ENCODE measurements at regions not wholly inside any gene's neighbourhood (a gene's known extent, or its start where the extent isn't known, plus 50 kb on each side); places are given as distances from the start of the nearest gene placed in this dataset.

GRCh38 chrX:140389331-140389730, 115.5 kb downstream of the SOX3 start:
- TF ChIP-seq TCF7L2 (IDR thresholded peaks at IDR 0.05; ENCODE audit: low read depth, low read length) (no peak), CTCF (IDR thresholded peaks at IDR 0.05) (no peak), SIN3A (IDR thresholded peaks at IDR 0.05; ENCODE audit: borderline replicate concordance, insufficient read depth, low read depth, low read length) (no peak), REST (IDR thresholded peaks at IDR 0.05; ENCODE audit: insufficient read depth in 1 of 2, low read depth in 2 of 2, low read length in 1 of 2) (no peak), POLR2AphosphoS5 (IDR thresholded peaks at IDR 0.05; ENCODE audit: low read depth, low read length) (no peak)
- H3K36me3 ChIP-seq (ENCODE audit: control insufficient read depth, insufficient read depth, low read length) = no peaks in the 10 kb centered on the region
- POLR2A ChIA-PET = no interaction called here
- in situ Hi-C loops (cut with HindIII; ENCODE audit: low pct_unique_long_range_greater_than_20kb, low sequenced_read_pairs) (no loop called here), intact Hi-C loops (cut with micrococcal nuclease; ENCODE audit: unreplicated experiment) (no loop called here)
- no peak for ATAC-seq
- BruUV-seq (replicated peaks) = no TSS peak
- DNase-seq (ENCODE audit: low read depth, low spot score) = no peak
- no peak overlapping the region for H3K4me3 ChIP-seq (ENCODE audit: low read depth in 2 of 2, low read length in 2 of 2)
- H3K27ac ChIP-seq (ENCODE audit: low read length) = no peak overlapping the region
- H3K4me1 ChIP-seq (ENCODE audit: control insufficient read depth, insufficient read depth, low read length) = no peaks in the 10 kb centered on the region
- no peaks in the 10 kb centered on the region for H3K9me3 ChIP-seq (ENCODE audit: control insufficient read depth, insufficient read depth, low read depth, low read length)
- no peaks in the 10 kb centered on the region for H3K27me3 ChIP-seq (ENCODE audit: control insufficient read depth, insufficient read depth, low read length)
- CTCF ChIA-PET = no interaction called here

- H3K4me3 ChIP-seq (ENCODE audit: low read depth in 2 of 2, low read length in 2 of 2) = no peak overlapping the region
- no peaks in the 10 kb centered on the region for H3K27me3 ChIP-seq (ENCODE audit: control insufficient read depth, insufficient read depth, low read length)
- no TSS peak for BruUV-seq (replicated peaks)
- DNase-seq (ENCODE audit: low read depth, low spot score) (no peak), ATAC-seq (no peak)
- H3K36me3 ChIP-seq (ENCODE audit: control insufficient read depth, insufficient read depth, low read length) = no peaks in the 10 kb centered on the region
- in situ Hi-C loops (cut with HindIII; ENCODE audit: low pct_unique_long_range_greater_than_20kb, low sequenced_read_pairs) = no loop called here
- H3K9me3 ChIP-seq (ENCODE audit: control insufficient read depth, insufficient read depth, low read depth, low read length) = no peaks in the 10 kb centered on the region
- POLR2A ChIA-PET = no interaction called here
- CTCF ChIA-PET = interaction anchor here (0.7 kb wide), 1 partner anchor 832 kb away, joined by 3 read pairs; no protein-coding TSS in a partner anchor
- H3K27ac ChIP-seq (ENCODE audit: low read length) = no peak overlapping the region
- intact Hi-C loops (cut with micrococcal nuclease; ENCODE audit: unreplicated experiment) = no loop called here
- TF ChIP-seq POLR2AphosphoS5 (IDR thresholded peaks at IDR 0.05; ENCODE audit: low read depth, low read length) (no peak), CTCF (IDR thresholded peaks at IDR 0.05) (no peak), REST (IDR thresholded peaks at IDR 0.05; ENCODE audit: insufficient read depth in 1 of 2, low read depth in 2 of 2, low read length in 1 of 2) (no peak), TCF7L2 (IDR thresholded peaks at IDR 0.05; ENCODE audit: low read depth, low read length) (no peak), SIN3A (IDR thresholded peaks at IDR 0.05; ENCODE audit: borderline replicate concordance, insufficient read depth, low read depth, low read length) (no peak)
- no peaks in the 10 kb centered on the region for H3K4me1 ChIP-seq (ENCODE audit: control insufficient read depth, insufficient read depth, low read length)
Observed at GRCh38 chrX:140362861-140363260, 142.0 kb downstream of the SOX3 start.
